ENCODE measurements at regions not wholly inside any gene's neighbourhood (a gene's known extent, or its start where the extent isn't known, plus 50 kb on each side); places are given as distances from the start of the nearest gene placed in this dataset.

DNA sequence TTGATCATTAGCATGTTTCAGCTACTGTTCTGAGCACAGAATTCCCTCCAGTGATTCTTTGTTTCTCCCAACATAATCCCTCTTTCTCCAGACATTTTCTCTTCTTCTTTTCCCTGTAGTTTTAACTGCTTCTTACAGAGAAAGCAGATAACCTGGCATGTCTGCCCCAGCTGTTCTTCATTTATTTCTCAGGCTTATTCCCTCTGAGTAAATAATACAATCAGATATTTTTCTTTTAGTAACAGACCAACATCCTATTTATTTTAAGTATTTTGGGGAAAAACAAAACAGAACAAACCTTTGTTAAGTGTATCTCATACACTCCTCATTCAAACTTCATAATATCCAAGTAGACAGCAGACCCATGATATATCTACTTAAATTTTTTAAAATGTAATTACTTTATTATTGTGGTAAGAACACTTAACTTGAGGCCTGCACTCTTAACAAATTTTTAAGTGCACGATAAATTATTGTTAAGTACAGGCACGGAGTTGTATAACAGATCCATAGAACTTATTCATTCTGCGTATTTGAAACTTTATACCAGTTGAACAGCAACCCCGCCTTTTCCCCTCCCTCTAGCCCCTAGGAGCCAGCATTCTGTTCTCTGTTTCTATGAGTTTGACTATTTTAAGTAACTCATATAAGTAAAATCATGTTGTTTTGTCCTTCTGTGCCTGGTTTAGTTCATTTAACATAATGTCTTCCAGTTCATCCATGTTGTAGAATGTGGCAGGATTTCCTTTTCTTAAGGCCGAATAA lies 540.0 kb downstream of the LMO7 start:
- TF ChIP-seq, protein P1, sequence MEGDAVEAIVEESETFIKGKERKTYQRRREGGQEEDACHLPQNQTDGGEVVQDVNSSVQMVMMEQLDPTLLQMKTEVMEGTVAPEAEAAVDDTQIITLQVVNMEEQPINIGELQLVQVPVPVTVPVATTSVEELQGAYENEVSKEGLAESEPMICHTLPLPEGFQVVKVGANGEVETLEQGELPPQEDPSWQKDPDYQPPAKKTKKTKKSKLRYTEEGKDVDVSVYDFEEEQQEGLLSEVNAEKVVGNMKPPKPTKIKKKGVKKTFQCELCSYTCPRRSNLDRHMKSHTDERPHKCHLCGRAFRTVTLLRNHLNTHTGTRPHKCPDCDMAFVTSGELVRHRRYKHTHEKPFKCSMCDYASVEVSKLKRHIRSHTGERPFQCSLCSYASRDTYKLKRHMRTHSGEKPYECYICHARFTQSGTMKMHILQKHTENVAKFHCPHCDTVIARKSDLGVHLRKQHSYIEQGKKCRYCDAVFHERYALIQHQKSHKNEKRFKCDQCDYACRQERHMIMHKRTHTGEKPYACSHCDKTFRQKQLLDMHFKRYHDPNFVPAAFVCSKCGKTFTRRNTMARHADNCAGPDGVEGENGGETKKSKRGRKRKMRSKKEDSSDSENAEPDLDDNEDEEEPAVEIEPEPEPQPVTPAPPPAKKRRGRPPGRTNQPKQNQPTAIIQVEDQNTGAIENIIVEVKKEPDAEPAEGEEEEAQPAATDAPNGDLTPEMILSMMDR (IDR thresholded peaks at IDR 0.05; ENCODE audit: insufficient read depth, low read length) = no peak
- TF ChIP-seq, protein P2, sequence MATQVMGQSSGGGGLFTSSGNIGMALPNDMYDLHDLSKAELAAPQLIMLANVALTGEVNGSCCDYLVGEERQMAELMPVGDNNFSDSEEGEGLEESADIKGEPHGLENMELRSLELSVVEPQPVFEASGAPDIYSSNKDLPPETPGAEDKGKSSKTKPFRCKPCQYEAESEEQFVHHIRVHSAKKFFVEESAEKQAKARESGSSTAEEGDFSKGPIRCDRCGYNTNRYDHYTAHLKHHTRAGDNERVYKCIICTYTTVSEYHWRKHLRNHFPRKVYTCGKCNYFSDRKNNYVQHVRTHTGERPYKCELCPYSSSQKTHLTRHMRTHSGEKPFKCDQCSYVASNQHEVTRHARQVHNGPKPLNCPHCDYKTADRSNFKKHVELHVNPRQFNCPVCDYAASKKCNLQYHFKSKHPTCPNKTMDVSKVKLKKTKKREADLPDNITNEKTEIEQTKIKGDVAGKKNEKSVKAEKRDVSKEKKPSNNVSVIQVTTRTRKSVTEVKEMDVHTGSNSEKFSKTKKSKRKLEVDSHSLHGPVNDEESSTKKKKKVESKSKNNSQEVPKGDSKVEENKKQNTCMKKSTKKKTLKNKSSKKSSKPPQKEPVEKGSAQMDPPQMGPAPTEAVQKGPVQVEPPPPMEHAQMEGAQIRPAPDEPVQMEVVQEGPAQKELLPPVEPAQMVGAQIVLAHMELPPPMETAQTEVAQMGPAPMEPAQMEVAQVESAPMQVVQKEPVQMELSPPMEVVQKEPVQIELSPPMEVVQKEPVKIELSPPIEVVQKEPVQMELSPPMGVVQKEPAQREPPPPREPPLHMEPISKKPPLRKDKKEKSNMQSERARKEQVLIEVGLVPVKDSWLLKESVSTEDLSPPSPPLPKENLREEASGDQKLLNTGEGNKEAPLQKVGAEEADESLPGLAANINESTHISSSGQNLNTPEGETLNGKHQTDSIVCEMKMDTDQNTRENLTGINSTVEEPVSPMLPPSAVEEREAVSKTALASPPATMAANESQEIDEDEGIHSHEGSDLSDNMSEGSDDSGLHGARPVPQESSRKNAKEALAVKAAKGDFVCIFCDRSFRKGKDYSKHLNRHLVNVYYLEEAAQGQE (IDR thresholded peaks at IDR 0.05; ENCODE audit: insufficient replicate concordance, low read depth) = no peak
- TF ChIP-seq POLR2AphosphoS5 (IDR thresholded peaks at IDR 0.05; ENCODE audit: low read depth) (no peak), GABPA (IDR thresholded peaks at IDR 0.05; ENCODE audit: low read depth) (no peak), SPI1 (IDR thresholded peaks at IDR 0.05; ENCODE audit: borderline replicate concordance, low read depth) (no peak)
